Liver (tissue), 7 donors: ENCODE measurements at regions not wholly inside any gene's neighbourhood (a gene's known extent, or its start where the extent isn't known, plus 50 kb on each side); places are given as distances from the start of the nearest gene placed in this dataset.

Experiments used
- DNase-seq: peaks from one replicate; pipeline ENCODE4 v3.0.0-alpha.2; 2017; ENCODE audit warnings: low spot score
- H3K27ac ChIP-seq, 2 donors: one replicate each; pipeline ENCODE4 v1.7.0; 2013; ENCODE audit warnings: inconsistent platforms in 2 of 2, low read length in 2 of 2, control low read depth in 1 of 2, low read depth in 1 of 2, mild to moderate bottlenecking in 1 of 2
- H3K27me3 ChIP-seq, 4 donors: one replicate each; pipeline versions ENCODE4 v1.6.1 to v1.7.0; 2013; ENCODE audit warnings: low read length in 3 of 4, inconsistent platforms in 1 of 4, mild to moderate bottlenecking in 1 of 4, moderate library complexity in 1 of 4; ENCODE audit not compliant: control insufficient read depth in 4 of 4, insufficient read depth in 4 of 4
- H3K36me3 ChIP-seq, 4 donors: one replicate each; pipeline versions ENCODE4 v1.6.1 to v1.7.0; 2013; ENCODE audit warnings: low read length in 3 of 4, mild to moderate bottlenecking in 3 of 4, low read depth in 1 of 4, moderate library complexity in 1 of 4; ENCODE audit not compliant: control insufficient read depth in 4 of 4, insufficient read depth in 3 of 4
- H3K4me1 ChIP-seq, 4 donors: one replicate each; pipeline versions ENCODE4 v1.6.1 to v1.7.0; 2013; ENCODE audit warnings: low read length in 3 of 4, mild to moderate bottlenecking in 3 of 4, moderate library complexity in 1 of 4; ENCODE audit not compliant: control insufficient read depth in 4 of 4, insufficient read depth in 4 of 4
- H3K4me3 ChIP-seq, 3 donors: one replicate each; pipeline versions ENCODE4 v1.6.1 to v1.7.0; 2013; ENCODE audit warnings: low read length in 3 of 3, control low read depth in 1 of 3, low read depth in 1 of 3, mild to moderate bottlenecking in 1 of 3
- H3K9ac ChIP-seq, 2 donors: one replicate each; pipeline ENCODE4 v1.7.0; 2013; ENCODE audit warnings: low read length in 2 of 2, mild to moderate bottlenecking in 2 of 2, moderate library complexity in 2 of 2, control low read depth in 1 of 2, low read depth in 1 of 2
- H3K9me3 ChIP-seq, 4 donors: one replicate each; pipeline versions ENCODE4 v1.6.1 to v1.7.0; 2013; ENCODE audit warnings: low read length in 3 of 4; ENCODE audit not compliant: control insufficient read depth in 4 of 4
- FOXA1 ChIP-seq: IDR thresholded peaks from 2 replicates; pipeline ENCODE4 v1.6.1; 2016; ENCODE audit warnings: antibody characterized with exemption
- FOXA2 ChIP-seq: IDR thresholded peaks from 2 replicates; pipeline ENCODE4 v1.6.1; 2016; ENCODE audit warnings: antibody characterized with exemption
- GABPA ChIP-seq, 2 donors: IDR thresholded peaks in 1 of 2; conservative IDR thresholded peaks in 1 of 2; 2 replicates each; pipeline ENCODE4 v1.6.1; 2016; ENCODE audit warnings: antibody characterized with exemption in 2 of 2, mild to moderate bottlenecking in 1 of 2, moderate library complexity in 1 of 2
- HNF4A ChIP-seq, 2 donors: conservative IDR thresholded peaks; 2 replicates each; pipeline ENCODE4 v1.6.1; 2016; ENCODE audit warnings: antibody characterized with exemption in 2 of 2, mild to moderate bottlenecking in 2 of 2
- HNF4G ChIP-seq: IDR thresholded peaks from 2 replicates; pipeline ENCODE4 v1.6.1; 2016; ENCODE audit warnings: antibody characterized with exemption
- JUND ChIP-seq, 2 donors: IDR thresholded peaks; 2 replicates each; pipeline ENCODE4 v1.6.1; 2016; ENCODE audit warnings: antibody characterized with exemption in 2 of 2
- NR2F2 ChIP-seq: IDR thresholded peaks from 2 replicates; pipeline ENCODE4 v1.6.1; 2016; ENCODE audit warnings: antibody characterized with exemption
- RXRA ChIP-seq, 2 donors: IDR thresholded peaks; 2 replicates each; pipeline ENCODE4 v1.6.1; 2017 to 2018; ENCODE audit warnings: antibody characterized with exemption in 2 of 2, mild to moderate bottlenecking in 1 of 2
- TAF1 ChIP-seq: conservative IDR thresholded peaks from 2 replicates; pipeline ENCODE4 v1.6.1; 2016; ENCODE audit warnings: antibody characterized with exemption, mild to moderate bottlenecking
- YY1 ChIP-seq: IDR thresholded peaks from 2 replicates; pipeline ENCODE4 v1.6.1; 2016; ENCODE audit warnings: antibody characterized with exemption, mild to moderate bottlenecking
- WGBS: extraction: QIAGEN DNeasy Blood & Tissue Kit; methylation state at CpG from one replicate; pipeline ENCODE4 v1.1.7; 2013; 5-methylcytosine and 5-hydroxymethylcytosine counted together
- TF ChIP-seq, protein P1 (sequence below): IDR thresholded peaks from 2 replicates; pipeline ENCODE4 v1.6.1; 2016; ENCODE audit warnings: antibody characterized with exemption
- TF ChIP-seq, protein P2 (sequence below): IDR thresholded peaks from 2 replicates; pipeline ENCODE4 v1.6.1; 2016; ENCODE audit warnings: antibody characterized with exemption, mild to moderate bottlenecking
- TF ChIP-seq, protein P3 (sequence below): IDR thresholded peaks from 2 replicates; pipeline ENCODE4 v1.6.1; 2016; ENCODE audit warnings: antibody characterized with exemption
- TF ChIP-seq, protein P4 (sequence below): IDR thresholded peaks from 2 replicates; pipeline ENCODE4 v1.6.1; 2016; ENCODE audit warnings: antibody characterized with exemption
- donor health status: healthy.
- donor health status: healthy.
- donor health status: healthy.
- donor health status: healthy.

DNA sequence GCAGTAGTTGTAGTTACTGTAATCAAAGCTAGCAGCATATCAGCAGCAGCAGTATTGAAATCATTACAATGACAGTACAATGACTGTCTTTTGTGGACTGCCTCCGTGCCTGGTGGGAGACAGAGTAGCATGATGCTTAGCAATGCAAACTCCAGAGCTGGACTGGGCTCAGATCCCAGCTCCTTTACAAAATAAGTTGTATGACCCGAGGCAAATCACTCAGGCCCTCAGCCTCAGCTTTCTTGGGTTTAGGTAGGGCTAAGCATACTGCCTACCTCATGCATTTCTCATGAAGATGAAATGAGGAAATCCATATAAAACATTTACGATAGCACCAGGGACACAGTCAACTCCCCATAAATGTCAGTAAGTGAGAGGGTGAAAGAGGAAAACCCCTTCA lies 170.7 kb downstream of the TTC32 start:
- H3K27me3 ChIP-seq = no peaks in the 10 kb centered on the region
- H3K9ac ChIP-seq = no peak overlapping the region
- no peak overlapping the region for H3K4me3 ChIP-seq
- no peak overlapping the region for H3K27ac ChIP-seq
- no peak for TF ChIP-seq JUND (IDR thresholded peaks at IDR 0.05)
- no peak for DNase-seq
- H3K9me3 ChIP-seq = no peaks in the 10 kb centered on the region
- no peaks in the 10 kb centered on the region for H3K4me1 ChIP-seq
- no peaks in the 10 kb centered on the region for H3K36me3 ChIP-seq
- 82% methylated on average over 3 of the region's 3 CpGs for WGBS

DNA sequence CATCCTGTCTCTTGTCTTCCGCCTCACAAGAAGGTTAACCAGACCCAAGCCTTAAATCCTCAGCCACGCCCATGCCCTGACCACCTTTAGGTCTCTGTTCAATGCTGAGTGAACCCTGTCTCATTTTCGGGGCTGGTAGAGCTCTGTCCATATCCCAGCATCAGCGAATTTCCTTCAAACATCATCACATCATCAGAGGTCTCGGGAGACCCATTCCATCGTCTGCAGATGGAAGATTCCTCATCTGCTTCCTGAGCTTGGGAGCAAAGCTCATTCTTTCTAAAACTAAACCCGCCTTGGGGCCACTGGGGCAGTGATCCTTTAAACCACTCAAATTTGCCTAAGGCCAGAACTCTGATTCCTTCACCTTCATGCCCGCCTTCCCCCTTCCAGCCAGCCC lies 173.7 kb downstream of the TTC32 start:
- no peaks in the 10 kb centered on the region for H3K27me3 ChIP-seq
- H3K9me3 ChIP-seq = no peaks in the 10 kb centered on the region
- H3K36me3 ChIP-seq = no peaks in the 10 kb centered on the region
- no peak overlapping the region for H3K4me3 ChIP-seq
- no peaks in the 10 kb centered on the region for H3K4me1 ChIP-seq
- WGBS = 91% methylated on average over 8 of the region's 8 CpGs
- no peak for DNase-seq
- TF ChIP-seq, protein P1, sequence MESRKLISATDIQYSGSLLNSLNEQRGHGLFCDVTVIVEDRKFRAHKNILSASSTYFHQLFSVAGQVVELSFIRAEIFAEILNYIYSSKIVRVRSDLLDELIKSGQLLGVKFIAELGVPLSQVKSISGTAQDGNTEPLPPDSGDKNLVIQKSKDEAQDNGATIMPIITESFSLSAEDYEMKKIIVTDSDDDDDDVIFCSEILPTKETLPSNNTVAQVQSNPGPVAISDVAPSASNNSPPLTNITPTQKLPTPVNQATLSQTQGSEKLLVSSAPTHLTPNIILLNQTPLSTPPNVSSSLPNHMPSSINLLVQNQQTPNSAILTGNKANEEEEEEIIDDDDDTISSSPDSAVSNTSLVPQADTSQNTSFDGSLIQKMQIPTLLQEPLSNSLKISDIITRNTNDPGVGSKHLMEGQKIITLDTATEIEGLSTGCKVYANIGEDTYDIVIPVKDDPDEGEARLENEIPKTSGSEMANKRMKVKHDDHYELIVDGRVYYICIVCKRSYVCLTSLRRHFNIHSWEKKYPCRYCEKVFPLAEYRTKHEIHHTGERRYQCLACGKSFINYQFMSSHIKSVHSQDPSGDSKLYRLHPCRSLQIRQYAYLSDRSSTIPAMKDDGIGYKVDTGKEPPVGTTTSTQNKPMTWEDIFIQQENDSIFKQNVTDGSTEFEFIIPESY = no peak
- no peak for TF ChIP-seq NR2F2
- TF ChIP-seq TAF1 = no peak
- TF ChIP-seq, protein P2, sequence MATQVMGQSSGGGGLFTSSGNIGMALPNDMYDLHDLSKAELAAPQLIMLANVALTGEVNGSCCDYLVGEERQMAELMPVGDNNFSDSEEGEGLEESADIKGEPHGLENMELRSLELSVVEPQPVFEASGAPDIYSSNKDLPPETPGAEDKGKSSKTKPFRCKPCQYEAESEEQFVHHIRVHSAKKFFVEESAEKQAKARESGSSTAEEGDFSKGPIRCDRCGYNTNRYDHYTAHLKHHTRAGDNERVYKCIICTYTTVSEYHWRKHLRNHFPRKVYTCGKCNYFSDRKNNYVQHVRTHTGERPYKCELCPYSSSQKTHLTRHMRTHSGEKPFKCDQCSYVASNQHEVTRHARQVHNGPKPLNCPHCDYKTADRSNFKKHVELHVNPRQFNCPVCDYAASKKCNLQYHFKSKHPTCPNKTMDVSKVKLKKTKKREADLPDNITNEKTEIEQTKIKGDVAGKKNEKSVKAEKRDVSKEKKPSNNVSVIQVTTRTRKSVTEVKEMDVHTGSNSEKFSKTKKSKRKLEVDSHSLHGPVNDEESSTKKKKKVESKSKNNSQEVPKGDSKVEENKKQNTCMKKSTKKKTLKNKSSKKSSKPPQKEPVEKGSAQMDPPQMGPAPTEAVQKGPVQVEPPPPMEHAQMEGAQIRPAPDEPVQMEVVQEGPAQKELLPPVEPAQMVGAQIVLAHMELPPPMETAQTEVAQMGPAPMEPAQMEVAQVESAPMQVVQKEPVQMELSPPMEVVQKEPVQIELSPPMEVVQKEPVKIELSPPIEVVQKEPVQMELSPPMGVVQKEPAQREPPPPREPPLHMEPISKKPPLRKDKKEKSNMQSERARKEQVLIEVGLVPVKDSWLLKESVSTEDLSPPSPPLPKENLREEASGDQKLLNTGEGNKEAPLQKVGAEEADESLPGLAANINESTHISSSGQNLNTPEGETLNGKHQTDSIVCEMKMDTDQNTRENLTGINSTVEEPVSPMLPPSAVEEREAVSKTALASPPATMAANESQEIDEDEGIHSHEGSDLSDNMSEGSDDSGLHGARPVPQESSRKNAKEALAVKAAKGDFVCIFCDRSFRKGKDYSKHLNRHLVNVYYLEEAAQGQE = no peak
- no peak for TF ChIP-seq RXRA (IDR thresholded peaks at IDR 0.05)
- TF ChIP-seq, protein P3, sequence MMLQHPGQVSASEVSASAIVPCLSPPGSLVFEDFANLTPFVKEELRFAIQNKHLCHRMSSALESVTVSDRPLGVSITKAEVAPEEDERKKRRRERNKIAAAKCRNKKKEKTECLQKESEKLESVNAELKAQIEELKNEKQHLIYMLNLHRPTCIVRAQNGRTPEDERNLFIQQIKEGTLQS = no peak
- no peak for TF ChIP-seq JUND (IDR thresholded peaks at IDR 0.05)
- TF ChIP-seq YY1 = no peak
- no peak for TF ChIP-seq HNF4G
- no peak overlapping the region for H3K27ac ChIP-seq
- H3K9ac ChIP-seq = no peak overlapping the region

DNA sequence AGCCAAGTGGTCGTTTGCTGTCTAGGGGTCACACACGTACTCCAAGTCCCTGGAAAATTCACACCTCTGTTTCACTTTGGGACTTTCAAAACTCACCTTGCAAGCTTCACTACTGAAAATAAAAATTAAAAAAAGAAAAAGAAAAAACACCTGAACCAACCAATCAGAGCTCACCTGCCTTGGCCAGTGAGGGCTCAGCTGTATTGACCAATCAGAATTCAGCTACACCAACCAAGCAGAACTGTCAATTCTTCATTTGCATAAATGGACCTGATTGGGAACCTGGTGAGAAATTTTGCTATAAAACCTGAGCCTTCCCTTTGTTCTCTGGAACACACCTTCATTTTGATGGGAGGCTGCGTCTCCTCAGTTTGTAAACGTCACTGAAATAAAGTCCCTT lies 176.4 kb downstream of the TTC32 start:
- Histone ChIP-seq H3K4me1 (no peaks in the 10 kb centered on the region), H3K27ac (no peak overlapping the region), H3K9ac (no peak overlapping the region), H3K4me3 (no peak overlapping the region), H3K27me3 (no peaks in the 10 kb centered on the region), H3K36me3 (no peaks in the 10 kb centered on the region), H3K9me3 (no peaks in the 10 kb centered on the region)
- DNase-seq = no peak
- 91% methylated on average over 4 of the region's 4 CpGs for WGBS
- TF ChIP-seq HNF4G = no peak
- no peak for TF ChIP-seq FOXA2
- TF ChIP-seq, protein P3 = no peak
- no peak for TF ChIP-seq FOXA1
- TF ChIP-seq, protein P4, sequence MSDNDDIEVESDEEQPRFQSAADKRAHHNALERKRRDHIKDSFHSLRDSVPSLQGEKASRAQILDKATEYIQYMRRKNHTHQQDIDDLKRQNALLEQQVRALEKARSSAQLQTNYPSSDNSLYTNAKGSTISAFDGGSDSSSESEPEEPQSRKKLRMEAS = no peak
- no peak for TF ChIP-seq YY1
- no peak for TF ChIP-seq GABPA (IDR thresholded peaks at IDR 0.05 in 1 of 2, conservative IDR thresholded peaks at IDR 0.05 in 1 of 2)
- TF ChIP-seq TAF1 = no peak
- TF ChIP-seq, protein P2 = no peak
- TF ChIP-seq, protein P1 = no peak
- no peak for TF ChIP-seq HNF4A (conservative IDR thresholded peaks at IDR 0.05)
